Endothelial cell of umbilical vein (primary cell): ENCODE measurements at regions not wholly inside any gene's neighbourhood (a gene's known extent, or its start where the extent isn't known, plus 50 kb on each side); places are given as distances from the start of the nearest gene placed in this dataset.

Experiments used
- BruUV-seq: library from RNA; stranded (reverse); fragments of 400-500 nt; replicated peaks from 2 replicates; lab custom pipeline; 2021; lab: Mats Ljungman, UMichigan
- CTCF ChIA-PET: fragments of 300-600, 350-600 bp; sonication (Branson Sonifier 250); formaldehyde crosslinking; loops from one replicate; lab custom pipeline; 2021; ENCODE audit warnings: antibody characterized with exemption, inconsistent platforms; lab: Charles Lee
- POLR2A ChIA-PET: fragments of 300-600, 350-600 bp; sonication (Branson Sonifier 250); formaldehyde crosslinking; loops from one replicate; lab custom pipeline; 2021; ENCODE audit warnings: antibody characterized with exemption, inconsistent platforms; lab: Charles Lee
- DNase-seq: peaks from one replicate; pipeline ENCODE4 v3.0.0-alpha.2; 2011; ENCODE audit warnings: low read depth, low spot score
- FAIRE-seq: peaks from 2 replicates; lab custom pipeline; 2011; peaks lifted over from hg19 to GRCh38; lab: Jason Lieb, UNC
- H2AFZ ChIP-seq: 2 replicates; pipeline ENCODE4 v1.6.0; 2012; ENCODE audit warnings: low read depth, low read length, control low read depth, inconsistent platforms
- H3K27ac ChIP-seq: 2 replicates; pipeline ENCODE4 v1.5.1; 2011; ENCODE audit warnings: low read depth, mild to moderate bottlenecking, control low read depth, low read length, moderate library complexity; ENCODE audit not compliant: insufficient read depth
- H3K27me3 ChIP-seq, 2 experiments: 2 replicates each; pipeline versions ENCODE4 v1.6.0 to v1.6.1; 2011; ENCODE audit warnings: low read length in 2 of 2, mixed read lengths in 1 of 2; ENCODE audit not compliant: control insufficient read depth in 2 of 2, insufficient read depth in 2 of 2
- H3K36me3 ChIP-seq, 2 experiments: 2 replicates in 1 of 2; 3 replicates in 1 of 2; pipeline ENCODE4 v1.5.1; 2011; ENCODE audit warnings: low read length in 2 of 2, mild to moderate bottlenecking in 1 of 2, moderate library complexity in 1 of 2; ENCODE audit not compliant: control insufficient read depth in 2 of 2, insufficient read depth in 2 of 2; ENCODE audit errors: extremely low read depth in 1 of 2
- H3K4me1 ChIP-seq: 3 replicates; pipeline ENCODE4 v1.5.1; 2011; ENCODE audit warnings: mild to moderate bottlenecking, low read length; ENCODE audit not compliant: control insufficient read depth, insufficient read depth; ENCODE audit errors: extremely low read depth
- H3K4me2 ChIP-seq: 2 replicates; pipeline ENCODE4 v1.6.1; 2011; ENCODE audit warnings: low read length, control low read depth, mixed read lengths; ENCODE audit not compliant: insufficient read depth
- H3K4me3 ChIP-seq, 3 experiments: fragments of 200-600 bp in 1 of 3; sonication (generic), shearing (Covaris generic) in 1 of 3; replicated peaks in 1 of 3; 2 replicates each; pipeline ENCODE4 v1.5.1; 2011 to 2016; ENCODE audit warnings: control low read depth in 3 of 3, low read length in 3 of 3, mild to moderate bottlenecking in 2 of 3, inconsistent platforms in 1 of 3, low read depth in 1 of 3, moderate library complexity in 1 of 3; ENCODE audit not compliant: insufficient read depth in 1 of 3
- H3K79me2 ChIP-seq: 2 replicates; pipeline ENCODE4 v1.6.0; 2012; ENCODE audit warnings: low read length, inconsistent platforms; ENCODE audit not compliant: control insufficient read depth, insufficient read depth
- H3K9ac ChIP-seq: replicated peaks from 2 replicates; pipeline ENCODE3; 2011; ENCODE audit warnings: low read length, control low read depth; ENCODE audit not compliant: insufficient read depth; ENCODE audit errors: extremely low read depth
- H3K9me1 ChIP-seq: replicated peaks from 3 replicates; pipeline ENCODE4 v1.6.0; 2011; ENCODE audit warnings: mild to moderate bottlenecking, low read length; ENCODE audit not compliant: control insufficient read depth, insufficient read depth; ENCODE audit errors: extremely low read depth
- H3K9me3 ChIP-seq: replicated peaks from 2 replicates; pipeline ENCODE4 v1.5.1; 2012; ENCODE audit warnings: low read length, inconsistent platforms; ENCODE audit not compliant: control insufficient read depth, insufficient read depth
- H4K20me1 ChIP-seq: replicated peaks from 2 replicates; pipeline ENCODE3; 2011; ENCODE audit warnings: mild to moderate bottlenecking, low read length; ENCODE audit not compliant: control insufficient read depth, insufficient read depth; ENCODE audit errors: extremely low read depth
- EZH2 ChIP-seq: IDR thresholded peaks from 2 replicates; pipeline ENCODE4 v1.6.1; 2012; ENCODE audit warnings: borderline replicate concordance, low read depth, mild to moderate bottlenecking, moderate library complexity, low read length, inconsistent platforms; ENCODE audit not compliant: severe bottlenecking
- FOS ChIP-seq: IDR thresholded peaks from 2 replicates; pipeline ENCODE4 v1.6.1; 2011; ENCODE audit warnings: mild to moderate bottlenecking, low read length, moderate library complexity, borderline replicate concordance; ENCODE audit not compliant: insufficient read depth
- GATA2 ChIP-seq: IDR thresholded peaks from 2 replicates; pipeline ENCODE4 v1.7.0; 2011; ENCODE audit warnings: low read depth, mild to moderate bottlenecking, moderate library complexity, mixed read lengths, low read length; ENCODE audit not compliant: insufficient read length, insufficient read depth
- JUN ChIP-seq: IDR thresholded peaks from 2 replicates; pipeline ENCODE4 v1.6.1; 2011; ENCODE audit warnings: borderline replicate concordance, low read depth; ENCODE audit not compliant: insufficient read length, insufficient read depth
- MYC ChIP-seq: IDR thresholded peaks from one replicate; pipeline ENCODE4 v1.6.1; 2011; ENCODE audit warnings: mild to moderate bottlenecking, low read depth, low read length
- POLR2A ChIP-seq: IDR thresholded peaks from 2 replicates; pipeline ENCODE4 v1.6.1; 2012; ENCODE audit warnings: low read depth, mild to moderate bottlenecking, control low read depth, low read length
- POLR2AphosphoS5 ChIP-seq: IDR thresholded peaks from 2 replicates; pipeline ENCODE4 v1.6.1; 2012; ENCODE audit warnings: low read depth, mild to moderate bottlenecking, control low read depth, low read length, moderate library complexity; ENCODE audit not compliant: insufficient read depth
- dilution Hi-C: fragments of 300-500 bp; cut with MboI; formaldehyde crosslinking; loops from one replicate; pipeline ENCODE4 v1.15.0; 2019; ENCODE audit warnings: low sequenced_read_pairs; ENCODE audit not compliant: extremely low pct_ligation_motif_present
- intact Hi-C: fragments of 100-400 bp; cut with micrococcal nuclease; formaldehyde crosslinking; loops from one replicate; pipeline ENCODE4 v1.10.0; 2022
- TF ChIP-seq, protein P1 (sequence below): IDR thresholded peaks from 2 replicates; pipeline ENCODE4 v1.6.1; 2011; ENCODE audit not compliant: insufficient read depth, insufficient read length
- TF ChIP-seq, protein P2 (sequence below), 2 donors: IDR thresholded peaks; 1 replicate in 1 of 2; 2 replicates in 1 of 2; pipeline ENCODE4 v1.5.1; 2011; ENCODE audit warnings: low read length in 2 of 2, mild to moderate bottlenecking in 2 of 2, moderate library complexity in 2 of 2, control low read depth in 1 of 2, inconsistent platforms in 1 of 2, low read depth in 1 of 2; ENCODE audit not compliant: insufficient read depth in 1 of 2; ENCODE audit errors: extremely low read depth in 1 of 2

DNA sequence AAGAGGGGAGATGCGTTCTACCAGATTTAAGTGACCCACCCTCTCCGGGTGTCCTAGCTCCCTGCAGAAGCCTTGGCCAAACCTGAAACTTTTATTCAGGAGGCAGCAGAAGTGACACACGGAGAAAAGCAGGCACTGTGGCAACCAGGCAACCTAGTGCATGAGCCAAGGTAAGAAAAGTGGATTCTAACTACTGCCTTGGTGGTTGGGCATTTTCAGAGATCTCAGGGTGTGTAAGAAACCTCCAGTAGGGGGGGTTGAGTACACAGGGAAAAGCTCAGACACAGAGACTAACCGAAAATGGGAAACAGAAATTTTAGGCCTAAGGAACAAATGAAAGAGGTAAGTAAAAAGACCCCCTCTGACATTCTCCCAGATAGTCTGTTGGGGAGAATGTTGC is 645.7 kb downstream of the ANKRD7 start:
- no peaks in the 10 kb centered on the region for H3K27me3 ChIP-seq
- ChIA-PET CTCF (no interaction called here), POLR2A (no interaction called here)
- no TSS peak for BruUV-seq
- DNase-seq (no peak), FAIRE-seq (no peak)
- no peaks in the 10 kb centered on the region for H3K36me3 ChIP-seq
- dilution Hi-C loops: no loop called here
- H3K79me2 ChIP-seq: no peaks in the 10 kb centered on the region
- no peak overlapping the region for H2AFZ ChIP-seq
- no peaks in the 10 kb centered on the region for H3K4me1 ChIP-seq
- H3K4me2 ChIP-seq: no peak overlapping the region
- H3K9ac ChIP-seq: no peak overlapping the region
- no peaks in the 10 kb centered on the region for H4K20me1 ChIP-seq
- TF ChIP-seq POLR2A: no peak
- TF ChIP-seq, protein P1, sequence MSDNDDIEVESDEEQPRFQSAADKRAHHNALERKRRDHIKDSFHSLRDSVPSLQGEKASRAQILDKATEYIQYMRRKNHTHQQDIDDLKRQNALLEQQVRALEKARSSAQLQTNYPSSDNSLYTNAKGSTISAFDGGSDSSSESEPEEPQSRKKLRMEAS: no peak
- TF ChIP-seq FOS: no peak
- intact Hi-C loops: no loop called here
- H3K27ac ChIP-seq: no peak overlapping the region
- H3K4me3 ChIP-seq: no peak overlapping the region
- H3K9me1 ChIP-seq: no peaks in the 10 kb centered on the region
- H3K9me3 ChIP-seq: no peaks in the 10 kb centered on the region

DNA sequence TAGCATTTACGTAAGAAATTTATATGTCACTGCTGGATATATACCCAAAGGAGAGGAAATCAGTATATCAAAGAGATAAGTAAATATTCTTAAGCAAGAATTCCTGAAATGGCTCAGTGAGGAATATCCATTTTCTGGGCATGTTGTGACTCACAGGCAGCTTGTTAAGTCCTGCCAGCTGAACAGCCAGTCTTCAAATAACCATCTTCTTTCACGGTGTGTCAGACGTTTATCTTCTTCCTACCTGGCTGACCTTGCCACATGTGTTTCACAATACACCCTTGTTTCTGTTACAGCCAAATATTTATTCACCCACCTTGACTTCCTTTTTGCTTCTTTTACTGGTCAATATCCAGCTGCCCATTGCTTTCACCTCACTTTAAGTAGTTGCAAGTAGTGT is 648.1 kb downstream of the ANKRD7 start:
- ChIA-PET CTCF (no interaction called here), POLR2A (no interaction called here)
- TF ChIP-seq MYC: no peak
- TF ChIP-seq POLR2A: no peak
- TF ChIP-seq GATA2: no peak
- TF ChIP-seq, protein P1: no peak
- TF ChIP-seq, protein P2, sequence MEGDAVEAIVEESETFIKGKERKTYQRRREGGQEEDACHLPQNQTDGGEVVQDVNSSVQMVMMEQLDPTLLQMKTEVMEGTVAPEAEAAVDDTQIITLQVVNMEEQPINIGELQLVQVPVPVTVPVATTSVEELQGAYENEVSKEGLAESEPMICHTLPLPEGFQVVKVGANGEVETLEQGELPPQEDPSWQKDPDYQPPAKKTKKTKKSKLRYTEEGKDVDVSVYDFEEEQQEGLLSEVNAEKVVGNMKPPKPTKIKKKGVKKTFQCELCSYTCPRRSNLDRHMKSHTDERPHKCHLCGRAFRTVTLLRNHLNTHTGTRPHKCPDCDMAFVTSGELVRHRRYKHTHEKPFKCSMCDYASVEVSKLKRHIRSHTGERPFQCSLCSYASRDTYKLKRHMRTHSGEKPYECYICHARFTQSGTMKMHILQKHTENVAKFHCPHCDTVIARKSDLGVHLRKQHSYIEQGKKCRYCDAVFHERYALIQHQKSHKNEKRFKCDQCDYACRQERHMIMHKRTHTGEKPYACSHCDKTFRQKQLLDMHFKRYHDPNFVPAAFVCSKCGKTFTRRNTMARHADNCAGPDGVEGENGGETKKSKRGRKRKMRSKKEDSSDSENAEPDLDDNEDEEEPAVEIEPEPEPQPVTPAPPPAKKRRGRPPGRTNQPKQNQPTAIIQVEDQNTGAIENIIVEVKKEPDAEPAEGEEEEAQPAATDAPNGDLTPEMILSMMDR (IDR thresholded peaks at IDR 0.05; ENCODE audit: extremely low read depth in 1 of 2, insufficient read depth in 1 of 2, low read depth in 1 of 2, low read length in 2 of 2): no peak
- no peak for TF ChIP-seq EZH2
- TF ChIP-seq FOS: no peak
- no peak for TF ChIP-seq POLR2AphosphoS5
- TF ChIP-seq JUN: no peak
- Histone ChIP-seq H3K4me3 (no peak overlapping the region), H3K9me1 (no peaks in the 10 kb centered on the region), H3K9ac (no peak overlapping the region), H4K20me1 (no peaks in the 10 kb centered on the region), H3K9me3 (no peaks in the 10 kb centered on the region), H3K36me3 (no peaks in the 10 kb centered on the region), H2AFZ (no peak overlapping the region), H3K27me3 (no peaks in the 10 kb centered on the region), H3K27ac (no peak overlapping the region), H3K79me2 (no peaks in the 10 kb centered on the region), H3K4me1 (no peaks in the 10 kb centered on the region), H3K4me2 (no peak overlapping the region)
- intact Hi-C loops (no loop called here), dilution Hi-C loops (no loop called here)
- BruUV-seq: no TSS peak
- DNase-seq (no peak), FAIRE-seq (no peak)
